ENCODE measurements at regions not wholly inside any gene's neighbourhood (a gene's known extent, or its start where the extent isn't known, plus 50 kb on each side); places are given as distances from the start of the nearest gene placed in this dataset.

- TF ChIP-seq EP300 (IDR thresholded peaks at IDR 0.05; ENCODE audit: borderline replicate concordance) = no peak
- no peak for TF ChIP-seq RAD21 (IDR thresholded peaks at IDR 0.05; ENCODE audit: low read depth)
- TF ChIP-seq CEBPB (IDR thresholded peaks at IDR 0.05) = no peak
- no peak for TF ChIP-seq YY1 (IDR thresholded peaks at IDR 0.05; ENCODE audit: low read depth)
- no peak for TF ChIP-seq TAF1 (IDR thresholded peaks at IDR 0.05; ENCODE audit: low read depth)
- TF ChIP-seq TEAD4 (IDR thresholded peaks at IDR 0.05) = no peak
- no peak for TF ChIP-seq FOXM1 (IDR thresholded peaks at IDR 0.05; ENCODE audit: borderline replicate concordance, low read depth)
- no peak for TF ChIP-seq NFIC (IDR thresholded peaks at IDR 0.05)
Observed at GRCh38 chr1:177448036-177448615, 277.4 kb downstream of the BRINP2 start.
